ENCODE measurements at regions not wholly inside any gene's neighbourhood (a gene's known extent, or its start where the extent isn't known, plus 50 kb on each side); places are given as distances from the start of the nearest gene placed in this dataset.

DNA sequence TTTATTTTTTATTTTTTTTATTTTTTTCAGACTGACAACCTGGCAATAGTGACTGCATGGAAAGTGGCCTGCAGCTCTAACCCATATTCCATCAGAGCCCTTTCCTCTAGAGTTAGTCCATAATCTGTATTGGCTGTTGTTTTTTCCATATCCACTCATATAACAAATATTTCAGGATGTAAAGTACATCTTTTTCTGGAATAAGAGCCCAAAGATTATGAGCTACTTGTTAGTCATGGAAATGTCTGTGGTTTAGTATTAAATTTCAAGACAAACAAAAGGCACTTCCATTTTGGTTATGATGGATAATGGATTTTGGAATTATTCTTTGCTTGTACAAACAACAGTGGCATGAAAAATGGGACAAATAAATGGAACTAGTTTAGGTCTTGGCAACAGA lies 296.0 kb upstream of the HS3ST1 start:
- H3K4me1 ChIP-seq (ENCODE audit: control insufficient read depth in 4 of 4, insufficient read depth in 4 of 4, low read length in 3 of 4), result peaks cover 0 to 3% (median 0%) of the 10 kb centered on the region in 4 donors
- TF ChIP-seq HNF4A (conservative IDR thresholded peaks at IDR 0.05) (no peak), TAF1 (conservative IDR thresholded peaks at IDR 0.05) (no peak), GABPA (IDR thresholded peaks at IDR 0.05 in 1 of 2, conservative IDR thresholded peaks at IDR 0.05 in 1 of 2) (no peak), EGR1 (IDR thresholded peaks at IDR 0.05; ENCODE audit: low read depth in 2 of 2) (no peak), YY1 (IDR thresholded peaks at IDR 0.05) (no peak), NR2F2 (IDR thresholded peaks at IDR 0.05) (no peak), FOXA1 (IDR thresholded peaks at IDR 0.05) (no peak), FOXA2 (IDR thresholded peaks at IDR 0.05) (no peak)
- TF ChIP-seq, protein P1, sequence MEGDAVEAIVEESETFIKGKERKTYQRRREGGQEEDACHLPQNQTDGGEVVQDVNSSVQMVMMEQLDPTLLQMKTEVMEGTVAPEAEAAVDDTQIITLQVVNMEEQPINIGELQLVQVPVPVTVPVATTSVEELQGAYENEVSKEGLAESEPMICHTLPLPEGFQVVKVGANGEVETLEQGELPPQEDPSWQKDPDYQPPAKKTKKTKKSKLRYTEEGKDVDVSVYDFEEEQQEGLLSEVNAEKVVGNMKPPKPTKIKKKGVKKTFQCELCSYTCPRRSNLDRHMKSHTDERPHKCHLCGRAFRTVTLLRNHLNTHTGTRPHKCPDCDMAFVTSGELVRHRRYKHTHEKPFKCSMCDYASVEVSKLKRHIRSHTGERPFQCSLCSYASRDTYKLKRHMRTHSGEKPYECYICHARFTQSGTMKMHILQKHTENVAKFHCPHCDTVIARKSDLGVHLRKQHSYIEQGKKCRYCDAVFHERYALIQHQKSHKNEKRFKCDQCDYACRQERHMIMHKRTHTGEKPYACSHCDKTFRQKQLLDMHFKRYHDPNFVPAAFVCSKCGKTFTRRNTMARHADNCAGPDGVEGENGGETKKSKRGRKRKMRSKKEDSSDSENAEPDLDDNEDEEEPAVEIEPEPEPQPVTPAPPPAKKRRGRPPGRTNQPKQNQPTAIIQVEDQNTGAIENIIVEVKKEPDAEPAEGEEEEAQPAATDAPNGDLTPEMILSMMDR (IDR thresholded peaks at IDR 0.05; ENCODE audit: low read depth, low read length, missing input control), result no peak
- TF ChIP-seq, protein P2, sequence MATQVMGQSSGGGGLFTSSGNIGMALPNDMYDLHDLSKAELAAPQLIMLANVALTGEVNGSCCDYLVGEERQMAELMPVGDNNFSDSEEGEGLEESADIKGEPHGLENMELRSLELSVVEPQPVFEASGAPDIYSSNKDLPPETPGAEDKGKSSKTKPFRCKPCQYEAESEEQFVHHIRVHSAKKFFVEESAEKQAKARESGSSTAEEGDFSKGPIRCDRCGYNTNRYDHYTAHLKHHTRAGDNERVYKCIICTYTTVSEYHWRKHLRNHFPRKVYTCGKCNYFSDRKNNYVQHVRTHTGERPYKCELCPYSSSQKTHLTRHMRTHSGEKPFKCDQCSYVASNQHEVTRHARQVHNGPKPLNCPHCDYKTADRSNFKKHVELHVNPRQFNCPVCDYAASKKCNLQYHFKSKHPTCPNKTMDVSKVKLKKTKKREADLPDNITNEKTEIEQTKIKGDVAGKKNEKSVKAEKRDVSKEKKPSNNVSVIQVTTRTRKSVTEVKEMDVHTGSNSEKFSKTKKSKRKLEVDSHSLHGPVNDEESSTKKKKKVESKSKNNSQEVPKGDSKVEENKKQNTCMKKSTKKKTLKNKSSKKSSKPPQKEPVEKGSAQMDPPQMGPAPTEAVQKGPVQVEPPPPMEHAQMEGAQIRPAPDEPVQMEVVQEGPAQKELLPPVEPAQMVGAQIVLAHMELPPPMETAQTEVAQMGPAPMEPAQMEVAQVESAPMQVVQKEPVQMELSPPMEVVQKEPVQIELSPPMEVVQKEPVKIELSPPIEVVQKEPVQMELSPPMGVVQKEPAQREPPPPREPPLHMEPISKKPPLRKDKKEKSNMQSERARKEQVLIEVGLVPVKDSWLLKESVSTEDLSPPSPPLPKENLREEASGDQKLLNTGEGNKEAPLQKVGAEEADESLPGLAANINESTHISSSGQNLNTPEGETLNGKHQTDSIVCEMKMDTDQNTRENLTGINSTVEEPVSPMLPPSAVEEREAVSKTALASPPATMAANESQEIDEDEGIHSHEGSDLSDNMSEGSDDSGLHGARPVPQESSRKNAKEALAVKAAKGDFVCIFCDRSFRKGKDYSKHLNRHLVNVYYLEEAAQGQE (IDR thresholded peaks at IDR 0.05), result no peak
- TF ChIP-seq, protein P3, sequence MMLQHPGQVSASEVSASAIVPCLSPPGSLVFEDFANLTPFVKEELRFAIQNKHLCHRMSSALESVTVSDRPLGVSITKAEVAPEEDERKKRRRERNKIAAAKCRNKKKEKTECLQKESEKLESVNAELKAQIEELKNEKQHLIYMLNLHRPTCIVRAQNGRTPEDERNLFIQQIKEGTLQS (IDR thresholded peaks at IDR 0.05), result no peak
- TF ChIP-seq, protein P4, sequence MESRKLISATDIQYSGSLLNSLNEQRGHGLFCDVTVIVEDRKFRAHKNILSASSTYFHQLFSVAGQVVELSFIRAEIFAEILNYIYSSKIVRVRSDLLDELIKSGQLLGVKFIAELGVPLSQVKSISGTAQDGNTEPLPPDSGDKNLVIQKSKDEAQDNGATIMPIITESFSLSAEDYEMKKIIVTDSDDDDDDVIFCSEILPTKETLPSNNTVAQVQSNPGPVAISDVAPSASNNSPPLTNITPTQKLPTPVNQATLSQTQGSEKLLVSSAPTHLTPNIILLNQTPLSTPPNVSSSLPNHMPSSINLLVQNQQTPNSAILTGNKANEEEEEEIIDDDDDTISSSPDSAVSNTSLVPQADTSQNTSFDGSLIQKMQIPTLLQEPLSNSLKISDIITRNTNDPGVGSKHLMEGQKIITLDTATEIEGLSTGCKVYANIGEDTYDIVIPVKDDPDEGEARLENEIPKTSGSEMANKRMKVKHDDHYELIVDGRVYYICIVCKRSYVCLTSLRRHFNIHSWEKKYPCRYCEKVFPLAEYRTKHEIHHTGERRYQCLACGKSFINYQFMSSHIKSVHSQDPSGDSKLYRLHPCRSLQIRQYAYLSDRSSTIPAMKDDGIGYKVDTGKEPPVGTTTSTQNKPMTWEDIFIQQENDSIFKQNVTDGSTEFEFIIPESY (IDR thresholded peaks at IDR 0.05), result no peak
- H3K27me3 ChIP-seq (ENCODE audit: control insufficient read depth in 4 of 4, insufficient read depth in 4 of 4, low read length in 3 of 4), result peaks cover 0 to 2% (median 0%) of the 10 kb centered on the region in 4 donors
- no peak overlapping the region for H3K9ac ChIP-seq (ENCODE audit: low read depth in 1 of 2, low read length in 2 of 2)
- no peak for DNase-seq (ENCODE audit: low spot score)
- H3K27ac ChIP-seq (ENCODE audit: low read depth in 1 of 2, low read length in 2 of 2), result no peak overlapping the region
- no peaks in the 10 kb centered on the region for H3K36me3 ChIP-seq (ENCODE audit: control insufficient read depth in 4 of 4, insufficient read depth in 3 of 4, low read depth in 1 of 4, low read length in 3 of 4)
- H3K9me3 ChIP-seq (ENCODE audit: control insufficient read depth in 4 of 4, low read length in 3 of 4), result no peaks in the 10 kb centered on the region
- no peak overlapping the region for H3K4me3 ChIP-seq (ENCODE audit: low read depth in 1 of 3, low read length in 3 of 3)

DNA sequence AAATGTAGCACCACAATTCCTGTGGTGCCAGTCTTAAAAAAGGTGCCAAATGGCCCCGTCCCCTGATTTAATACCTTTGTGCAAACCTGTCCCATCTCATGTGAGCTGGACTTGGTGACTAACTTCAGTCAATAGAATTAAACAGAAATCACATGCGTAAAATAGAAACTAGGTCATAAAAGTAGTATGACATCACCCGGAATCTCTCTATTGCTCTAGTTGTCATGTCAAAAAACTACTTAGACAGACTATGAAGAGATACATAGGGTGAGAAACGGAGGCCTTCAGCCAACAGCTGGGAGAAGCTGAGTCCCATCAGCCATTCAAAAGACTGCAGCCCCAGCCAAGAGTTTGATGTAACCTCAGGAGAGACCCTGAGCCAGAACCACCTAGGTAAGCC lies 293.5 kb upstream of the HS3ST1 start:
- Histone ChIP-seq H3K4me3 (ENCODE audit: low read depth in 1 of 3, low read length in 3 of 3) (no peak overlapping the region), H3K4me1 (ENCODE audit: control insufficient read depth in 4 of 4, insufficient read depth in 4 of 4, low read length in 3 of 4) (no peaks in the 10 kb centered on the region), H3K9me3 (ENCODE audit: control insufficient read depth in 4 of 4, low read length in 3 of 4) (no peaks in the 10 kb centered on the region), H3K27ac (ENCODE audit: low read depth in 1 of 2, low read length in 2 of 2) (no peak overlapping the region), H3K27me3 (ENCODE audit: control insufficient read depth in 4 of 4, insufficient read depth in 4 of 4, low read length in 3 of 4) (peaks cover 0 to 2% (median 0%) of the 10 kb centered on the region in 4 donors), H3K9ac (ENCODE audit: low read depth in 1 of 2, low read length in 2 of 2) (no peak overlapping the region), H3K36me3 (ENCODE audit: control insufficient read depth in 4 of 4, insufficient read depth in 3 of 4, low read depth in 1 of 4, low read length in 3 of 4) (no peaks in the 10 kb centered on the region)
- 79% methylated on average over 4 of the region's 4 CpGs for WGBS
- no peak for DNase-seq (ENCODE audit: low spot score)
- TF ChIP-seq HNF4A (conservative IDR thresholded peaks at IDR 0.05), result no peak
- no peak for TF ChIP-seq SP1 (IDR thresholded peaks at IDR 0.05)
- no peak for TF ChIP-seq FOXA2 (IDR thresholded peaks at IDR 0.05)
- TF ChIP-seq FOXA1 (IDR thresholded peaks at IDR 0.05), result no peak
- no peak for TF ChIP-seq EGR1 (IDR thresholded peaks at IDR 0.05; ENCODE audit: low read depth in 2 of 2)
- no peak for TF ChIP-seq RXRA (IDR thresholded peaks at IDR 0.05)
- TF ChIP-seq HNF4G (IDR thresholded peaks at IDR 0.05), result no peak
- TF ChIP-seq NR2F2 (IDR thresholded peaks at IDR 0.05), result no peak
- TF ChIP-seq, protein P4 (IDR thresholded peaks at IDR 0.05), result no peak
- no peak for TF ChIP-seq YY1 (IDR thresholded peaks at IDR 0.05)
- no peak for TF ChIP-seq JUND (IDR thresholded peaks at IDR 0.05)
- TF ChIP-seq, protein P5, sequence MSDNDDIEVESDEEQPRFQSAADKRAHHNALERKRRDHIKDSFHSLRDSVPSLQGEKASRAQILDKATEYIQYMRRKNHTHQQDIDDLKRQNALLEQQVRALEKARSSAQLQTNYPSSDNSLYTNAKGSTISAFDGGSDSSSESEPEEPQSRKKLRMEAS (IDR thresholded peaks at IDR 0.05), result no peak
- no peak for TF ChIP-seq RAD21 (IDR thresholded peaks at IDR 0.05)
- TF ChIP-seq, protein P2 (IDR thresholded peaks at IDR 0.05), result no peak
- no peak for TF ChIP-seq TAF1 (conservative IDR thresholded peaks at IDR 0.05)
- TF ChIP-seq GABPA (IDR thresholded peaks at IDR 0.05 in 1 of 2, conservative IDR thresholded peaks at IDR 0.05 in 1 of 2), result no peak
